ENCODE measurements at regions not wholly inside any gene's neighbourhood (a gene's known extent, or its start where the extent isn't known, plus 50 kb on each side); places are given as distances from the start of the nearest gene placed in this dataset.

- TF ChIP-seq SP1 (IDR thresholded peaks at IDR 0.05) (no peak), ZNF384 (IDR thresholded peaks at IDR 0.05) (no peak), ELF4 (IDR thresholded peaks at IDR 0.05) (no peak), ARNT (IDR thresholded peaks at IDR 0.05) (no peak), FOXK2 (IDR thresholded peaks at IDR 0.05) (no peak), CTBP1 (IDR thresholded peaks at IDR 0.05; ENCODE audit: borderline replicate concordance) (no peak), SUZ12 (IDR thresholded peaks at IDR 0.05) (no peak), BHLHE40 (IDR thresholded peaks at IDR 0.05; ENCODE audit: borderline replicate concordance) (no peak), HDGF (IDR thresholded peaks at IDR 0.05; ENCODE audit: borderline replicate concordance) (no peak)
Measured at GRCh38 chr12:84694116-84694515, 218.5 kb downstream of the SLC6A15 start.
